ENCODE measurements at regions not wholly inside any gene's neighbourhood (a gene's known extent, or its start where the extent isn't known, plus 50 kb on each side); places are given as distances from the start of the nearest gene placed in this dataset.

DNA sequence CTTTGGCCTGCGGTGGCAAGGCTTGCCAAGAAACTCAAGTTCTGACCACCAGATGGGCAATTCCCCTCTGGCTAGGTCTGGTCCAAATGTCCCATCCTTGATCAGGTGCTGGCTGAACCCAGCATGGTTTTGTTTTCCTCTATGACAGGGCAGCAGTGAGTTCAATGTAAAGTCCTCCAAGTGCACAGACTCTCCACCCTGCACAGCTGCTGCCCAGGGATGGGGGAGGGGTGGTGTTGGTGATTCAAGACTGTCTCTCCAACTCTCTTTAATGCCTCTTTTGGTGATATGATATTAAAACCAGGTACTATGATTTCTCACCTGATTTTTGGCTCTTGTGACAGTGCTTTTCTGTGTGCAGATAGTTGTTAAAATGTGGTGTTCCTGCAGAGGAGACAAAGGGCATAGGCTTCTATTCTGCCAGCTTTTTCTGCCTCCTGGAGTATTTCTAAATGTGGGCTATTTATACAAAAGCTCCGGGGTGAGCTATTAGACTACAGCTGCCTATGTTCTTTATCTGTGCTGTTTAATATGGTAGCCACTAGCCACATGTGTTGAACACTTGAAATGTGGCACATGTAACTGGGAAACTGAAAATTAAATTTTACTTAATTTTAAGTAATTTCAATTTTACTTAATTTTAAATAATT, 64.0 kb upstream of the STK39 start:
- no peak overlapping the region for H3K23ac ChIP-seq (ENCODE audit: low read length in 2 of 2)
- H3K4me3 ChIP-seq (ENCODE audit: insufficient read depth in 1 of 2, low read depth in 1 of 2, low read length in 2 of 2), result no peak overlapping the region
- no peak overlapping the region for H2BK5ac ChIP-seq (ENCODE audit: low read depth, low read length, poor library complexity, severe bottlenecking)
- no peak overlapping the region for H4K8ac ChIP-seq (ENCODE audit: low read length)
- H3K27ac ChIP-seq (ENCODE audit: low read length, poor library complexity, severe bottlenecking), result no peak overlapping the region
- peak; percentile 11 for DNase-seq
- H2BK12ac ChIP-seq (ENCODE audit: low read length in 2 of 2), result no peak overlapping the region
- H3K9me3 ChIP-seq (ENCODE audit: control insufficient read depth, low read length), result no peaks in the 10 kb centered on the region
- H3K14ac ChIP-seq (ENCODE audit: low read length in 2 of 2), result no peak overlapping the region
- H4K91ac ChIP-seq (ENCODE audit: low read length), result no peak overlapping the region
- H3K79me1 ChIP-seq (replicated peaks; ENCODE audit: low read length, poor library complexity, severe bottlenecking), result no peaks in the 10 kb centered on the region
- no peaks in the 10 kb centered on the region for H3K36me3 ChIP-seq (ENCODE audit: control insufficient read depth in 1 of 2, insufficient read depth in 2 of 2, low read depth in 1 of 2, low read length in 2 of 2)
- 90% methylated on average over 2 of the region's 2 CpGs for WGBS
- H3K18ac ChIP-seq (ENCODE audit: low read depth in 1 of 2, low read length in 2 of 2), result no peak overlapping the region
- H2BK120ac ChIP-seq (ENCODE audit: low read depth, low read length), result no peak overlapping the region
- H2AK5ac ChIP-seq (ENCODE audit: low read length, severe bottlenecking), result no peak overlapping the region
- no peaks in the 10 kb centered on the region for H3K4me1 ChIP-seq (ENCODE audit: control insufficient read depth, insufficient read depth, low read depth, low read length)
- H2BK15ac ChIP-seq (ENCODE audit: low read depth, poor library complexity, severe bottlenecking), result no peak overlapping the region
- H3K9ac ChIP-seq (ENCODE audit: low read length), result no peak overlapping the region
- no peaks in the 10 kb centered on the region for H3K27me3 ChIP-seq (ENCODE audit: control insufficient read depth in 1 of 2, insufficient read depth in 1 of 2, low read length in 2 of 2)
- no peak overlapping the region for H3K4me2 ChIP-seq (ENCODE audit: low read length, poor library complexity, severe bottlenecking)
- no peak overlapping the region for H3K4ac ChIP-seq (ENCODE audit: low read depth in 1 of 2, low read length in 2 of 2)
- no peak overlapping the region for H2AFZ ChIP-seq (ENCODE audit: low read depth, low read length)

DNA sequence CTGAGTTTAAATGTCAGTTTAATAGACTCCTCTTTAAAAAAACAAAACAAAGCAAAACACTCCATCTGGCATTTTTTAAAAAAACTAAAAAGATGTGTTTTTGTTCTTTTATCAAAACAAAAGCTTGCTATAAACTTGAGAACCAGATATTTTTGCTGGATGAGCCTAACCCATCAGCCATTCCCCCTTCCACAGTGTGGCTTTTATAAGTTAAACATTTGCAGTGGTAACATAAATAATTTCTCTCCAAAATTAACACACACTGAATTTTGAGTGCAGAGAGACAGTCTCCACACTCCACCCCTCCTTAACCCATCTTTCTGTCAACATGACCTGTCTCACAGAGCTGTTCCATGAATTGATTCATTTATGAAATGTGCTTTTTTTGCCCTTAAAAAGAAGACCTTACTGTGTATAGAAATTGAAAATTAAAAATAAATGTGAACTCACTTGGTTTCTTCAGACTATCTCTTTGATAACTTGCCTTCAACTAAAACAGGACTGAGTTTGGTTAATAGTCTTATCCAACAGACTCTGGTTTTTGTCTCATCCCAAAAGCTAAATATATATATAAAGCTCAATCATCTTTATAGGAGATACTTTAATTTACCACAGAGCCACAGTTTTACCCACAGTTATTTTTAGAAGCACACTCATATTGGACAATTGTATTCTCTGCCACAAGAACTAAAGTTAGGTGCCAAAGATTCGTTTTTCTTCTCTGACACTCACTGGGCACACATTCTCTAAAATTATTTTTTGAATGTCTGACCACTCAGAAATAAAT, 64.8 kb upstream of the STK39 start:
- no peak overlapping the region for H2AFZ ChIP-seq (ENCODE audit: low read depth, low read length)
- no peak overlapping the region for H2BK12ac ChIP-seq (ENCODE audit: low read length in 2 of 2)
- H3K4me1 ChIP-seq (ENCODE audit: control insufficient read depth, insufficient read depth, low read depth, low read length), result no peaks in the 10 kb centered on the region
- no peak overlapping the region for H2BK15ac ChIP-seq (ENCODE audit: low read depth, poor library complexity, severe bottlenecking)
- no peak overlapping the region for H3K27ac ChIP-seq (ENCODE audit: low read length, poor library complexity, severe bottlenecking)
- no peak overlapping the region for H2AK5ac ChIP-seq (ENCODE audit: low read length, severe bottlenecking)
- H3K4me3 ChIP-seq (ENCODE audit: insufficient read depth in 1 of 2, low read depth in 1 of 2, low read length in 2 of 2), result no peak overlapping the region
- H4K8ac ChIP-seq (ENCODE audit: low read length), result no peak overlapping the region
- H3K9me3 ChIP-seq (ENCODE audit: control insufficient read depth, low read length), result no peaks in the 10 kb centered on the region
- H3K79me1 ChIP-seq (replicated peaks; ENCODE audit: low read length, poor library complexity, severe bottlenecking), result no peaks in the 10 kb centered on the region
- no peak overlapping the region for H3K4me2 ChIP-seq (ENCODE audit: low read length, poor library complexity, severe bottlenecking)
- H3K36me3 ChIP-seq (ENCODE audit: control insufficient read depth in 1 of 2, insufficient read depth in 2 of 2, low read depth in 1 of 2, low read length in 2 of 2), result no peaks in the 10 kb centered on the region
- no peak overlapping the region for H2BK5ac ChIP-seq (ENCODE audit: low read depth, low read length, poor library complexity, severe bottlenecking)
- no peak overlapping the region for H3K18ac ChIP-seq (ENCODE audit: low read depth in 1 of 2, low read length in 2 of 2)
- peak; percentile 6 for DNase-seq
- WGBS, result 80% methylated on average over 1 of the region's 1 CpG
- no peak overlapping the region for H2BK120ac ChIP-seq (ENCODE audit: low read depth, low read length)
- H3K9ac ChIP-seq (ENCODE audit: low read length), result no peak overlapping the region
- H3K14ac ChIP-seq (ENCODE audit: low read length in 2 of 2), result no peak overlapping the region
- H3K4ac ChIP-seq (ENCODE audit: low read depth in 1 of 2, low read length in 2 of 2), result no peak overlapping the region
- no peak overlapping the region for H4K91ac ChIP-seq (ENCODE audit: low read length)
- H3K27me3 ChIP-seq (ENCODE audit: control insufficient read depth in 1 of 2, insufficient read depth in 1 of 2, low read length in 2 of 2), result no peaks in the 10 kb centered on the region
- H3K23ac ChIP-seq (ENCODE audit: low read length in 2 of 2), result no peak overlapping the region

DNA sequence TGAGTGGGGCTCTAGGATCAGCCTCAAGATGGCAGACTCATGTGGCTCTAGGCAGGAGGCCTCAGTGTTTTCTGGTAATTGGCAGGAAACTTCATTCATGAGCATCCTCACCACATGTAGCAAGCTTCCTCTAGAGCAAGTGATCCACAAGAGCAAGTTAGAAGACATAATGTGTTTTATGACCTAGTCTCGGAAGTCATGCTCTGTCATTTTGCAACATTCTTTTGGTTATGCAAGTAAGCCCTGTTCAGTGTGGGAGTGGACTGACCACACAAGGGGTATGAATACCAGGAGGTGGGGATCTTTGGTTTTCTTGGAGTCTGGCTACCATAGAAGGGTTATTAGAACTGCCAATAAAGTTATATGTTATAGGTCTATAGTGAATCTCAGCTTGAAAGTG, 66.8 kb upstream of the STK39 start:
- H2AK5ac ChIP-seq (ENCODE audit: low read length, severe bottlenecking), result no peak overlapping the region
- H3K9me3 ChIP-seq (ENCODE audit: control insufficient read depth, low read length), result no peaks in the 10 kb centered on the region
- no peaks in the 10 kb centered on the region for H3K79me1 ChIP-seq (replicated peaks; ENCODE audit: low read length, poor library complexity, severe bottlenecking)
- H3K23ac ChIP-seq (ENCODE audit: low read length in 2 of 2), result no peak overlapping the region
- H3K4ac ChIP-seq (ENCODE audit: low read depth in 1 of 2, low read length in 2 of 2), result no peak overlapping the region
- H3K4me1 ChIP-seq (ENCODE audit: control insufficient read depth, insufficient read depth, low read depth, low read length), result no peaks in the 10 kb centered on the region
- H4K91ac ChIP-seq (ENCODE audit: low read length), result no peak overlapping the region
- H2BK5ac ChIP-seq (ENCODE audit: low read depth, low read length, poor library complexity, severe bottlenecking), result no peak overlapping the region
- H3K9ac ChIP-seq (ENCODE audit: low read length), result no peak overlapping the region
- no peak for DNase-seq
- H2BK12ac ChIP-seq (ENCODE audit: low read length in 2 of 2), result no peak overlapping the region
- no peaks in the 10 kb centered on the region for H3K36me3 ChIP-seq (ENCODE audit: control insufficient read depth in 1 of 2, insufficient read depth in 2 of 2, low read depth in 1 of 2, low read length in 2 of 2)
- WGBS, result 91% methylated on average over 1 of the region's 1 CpG
- H2AFZ ChIP-seq (ENCODE audit: low read depth, low read length), result no peak overlapping the region
- H3K14ac ChIP-seq (ENCODE audit: low read length in 2 of 2), result no peak overlapping the region
- H3K4me2 ChIP-seq (ENCODE audit: low read length, poor library complexity, severe bottlenecking), result no peak overlapping the region
- no peaks in the 10 kb centered on the region for H3K27me3 ChIP-seq (ENCODE audit: control insufficient read depth in 1 of 2, insufficient read depth in 1 of 2, low read length in 2 of 2)
- no peak overlapping the region for H2BK15ac ChIP-seq (ENCODE audit: low read depth, poor library complexity, severe bottlenecking)
- no peak overlapping the region for H3K27ac ChIP-seq (ENCODE audit: low read length, poor library complexity, severe bottlenecking)
- no peak overlapping the region for H2BK120ac ChIP-seq (ENCODE audit: low read depth, low read length)
- H4K8ac ChIP-seq (ENCODE audit: low read length), result no peak overlapping the region
- H3K4me3 ChIP-seq (ENCODE audit: insufficient read depth in 1 of 2, low read depth in 1 of 2, low read length in 2 of 2), result no peak overlapping the region
- H3K18ac ChIP-seq (ENCODE audit: low read depth in 1 of 2, low read length in 2 of 2), result no peak overlapping the region

DNA sequence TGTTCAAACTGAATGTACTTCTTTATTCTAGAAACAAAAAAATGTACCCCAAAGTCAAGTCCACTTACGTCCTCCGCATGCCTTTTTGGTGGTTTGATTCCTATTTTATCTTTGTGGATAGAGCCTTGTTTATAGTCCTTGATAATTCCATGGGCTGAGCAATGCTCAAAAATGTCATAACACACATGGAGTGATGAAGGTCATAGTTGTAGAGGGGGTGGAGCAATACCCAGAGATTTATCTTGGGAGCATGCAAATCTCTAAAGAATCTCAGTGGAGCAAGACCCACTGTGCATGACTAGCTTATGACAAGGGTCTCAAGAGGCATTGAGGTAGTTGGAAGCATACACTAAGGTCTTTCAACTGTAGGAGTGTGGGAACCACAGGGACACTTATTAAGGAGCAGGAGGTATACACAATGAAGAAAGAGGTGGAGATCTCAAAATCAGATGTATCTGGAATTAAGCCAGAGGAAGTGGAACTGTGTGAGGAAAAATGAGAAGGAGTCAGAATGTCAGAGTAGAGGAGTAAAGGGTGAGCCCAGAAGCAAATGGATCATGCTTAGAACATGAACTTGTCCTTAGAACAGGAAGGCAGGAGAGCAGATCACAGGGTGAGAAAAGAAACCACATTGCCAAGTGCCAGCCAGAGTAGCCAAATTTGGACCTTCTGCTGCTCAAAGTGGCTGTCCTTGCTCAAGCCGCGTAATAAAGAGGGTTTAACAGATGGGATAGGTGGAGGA, 68.1 kb upstream of the STK39 start:
- Histone ChIP-seq H3K4me3 (ENCODE audit: insufficient read depth in 1 of 2, low read depth in 1 of 2, low read length in 2 of 2) (no peak overlapping the region), H2BK15ac (ENCODE audit: low read depth, poor library complexity, severe bottlenecking) (no peak overlapping the region), H3K79me1 (replicated peaks; ENCODE audit: low read length, poor library complexity, severe bottlenecking) (no peaks in the 10 kb centered on the region), H2AFZ (ENCODE audit: low read depth, low read length) (no peak overlapping the region), H3K9me3 (ENCODE audit: control insufficient read depth, low read length) (no peaks in the 10 kb centered on the region), H3K4me1 (ENCODE audit: control insufficient read depth, insufficient read depth, low read depth, low read length) (no peaks in the 10 kb centered on the region), H3K18ac (ENCODE audit: low read depth in 1 of 2, low read length in 2 of 2) (no peak overlapping the region), H3K4me2 (ENCODE audit: low read length, poor library complexity, severe bottlenecking) (no peak overlapping the region), H2BK5ac (ENCODE audit: low read depth, low read length, poor library complexity, severe bottlenecking) (no peak overlapping the region), H4K8ac (ENCODE audit: low read length) (no peak overlapping the region), H2AK5ac (ENCODE audit: low read length, severe bottlenecking) (no peak overlapping the region), H3K14ac (ENCODE audit: low read length in 2 of 2) (no peak overlapping the region), H3K9ac (ENCODE audit: low read length) (peak overlapping the region; percentile 21), H4K91ac (ENCODE audit: low read length) (no peak overlapping the region), H3K36me3 (ENCODE audit: control insufficient read depth in 1 of 2, insufficient read depth in 2 of 2, low read depth in 1 of 2, low read length in 2 of 2) (no peaks in the 10 kb centered on the region), H3K27ac (ENCODE audit: low read length, poor library complexity, severe bottlenecking) (no peak overlapping the region), H3K4ac (ENCODE audit: low read depth in 1 of 2, low read length in 2 of 2) (no peak overlapping the region), H3K27me3 (ENCODE audit: control insufficient read depth in 1 of 2, insufficient read depth in 1 of 2, low read length in 2 of 2) (no peaks in the 10 kb centered on the region), H2BK12ac (ENCODE audit: low read length in 2 of 2) (no peak overlapping the region), H3K23ac (ENCODE audit: low read length in 2 of 2) (no peak overlapping the region), H2BK120ac (ENCODE audit: low read depth, low read length) (no peak overlapping the region)
- WGBS, result 98% methylated on average over 4 of the region's 4 CpGs
- no peak for DNase-seq
